B cell (primary cell): ENCODE measurements at regions not wholly inside any gene's neighbourhood (a gene's known extent, or its start where the extent isn't known, plus 50 kb on each side); places are given as distances from the start of the nearest gene placed in this dataset.

Experiments used
- ATAC-seq: fragments of 200-7000 bp; cut with Tn5 transposase; one replicate; pipeline ENCODE4 v1.10.0; 2021; ENCODE audit warnings: low read depth, mild to moderate bottlenecking, moderate number of reproducible peaks, moderate library complexity
- CTCF ChIA-PET: fragments of 350-600 bp; sonication (Branson Sonifier 250); formaldehyde crosslinking; loops from one replicate; lab custom pipeline; 2021; ENCODE audit warnings: antibody characterized with exemption, inconsistent platforms; lab: Charles Lee
- POLR2A ChIA-PET: fragments of 350-600 bp; sonication (Branson Sonifier 250); formaldehyde crosslinking; loops from one replicate; lab custom pipeline; 2021; ENCODE audit warnings: antibody characterized with exemption; lab: Charles Lee
- DNase-seq: peaks from one replicate; pipeline ENCODE4 v3.0.0; 2013
- H2AFZ ChIP-seq: 2 replicates; pipeline ENCODE4 v1.6.1; 2012; ENCODE audit warnings: mild to moderate bottlenecking, low read depth, low read length; ENCODE audit not compliant: insufficient read depth, poor library complexity, severe bottlenecking
- H3K27ac ChIP-seq, 2 donors: 1 replicate in 1 of 2; 2 replicates in 1 of 2; pipeline ENCODE4 v1.5.1; 2012 to 2013; ENCODE audit warnings: low read length in 2 of 2, mild to moderate bottlenecking in 2 of 2, moderate library complexity in 1 of 2
- H3K27me3 ChIP-seq, 4 experiments: fragments of 200-600 bp in 1 of 4; sonication (generic) in 1 of 4; replicated peaks in 1 of 4; 1 replicate in 2 of 4; 2 replicates in 2 of 4; pipeline versions ENCODE4 v1.6.1 to v1.7.0; 2013 to 2016; ENCODE audit warnings: low read length in 3 of 4, mild to moderate bottlenecking in 2 of 4, mixed read lengths in 1 of 4, moderate library complexity in 1 of 4; ENCODE audit not compliant: insufficient read depth in 4 of 4, control insufficient read depth in 3 of 4; ENCODE audit errors: control extremely low read depth in 1 of 4
- H3K36me3 ChIP-seq, 2 experiments: replicated peaks in 1 of 2; 1 replicate in 1 of 2; 2 replicates in 1 of 2; pipeline versions ENCODE4 v1.6.1 to v1.7.1; 2013; ENCODE audit warnings: low read length in 1 of 2; ENCODE audit not compliant: insufficient read depth in 2 of 2, control insufficient read depth in 1 of 2; ENCODE audit errors: control extremely low read depth in 1 of 2, extremely low read depth in 1 of 2
- H3K4me1 ChIP-seq, 2 donors: fragments of 200-600 bp in 1 of 2; sonication (generic) in 1 of 2; 1 replicate in 1 of 2; 2 replicates in 1 of 2; pipeline versions ENCODE4 v1.5.1 to v1.6.1; 2013 to 2017; ENCODE audit warnings: low read length in 2 of 2; ENCODE audit not compliant: control insufficient read depth in 2 of 2, insufficient read depth in 2 of 2
- H3K4me2 ChIP-seq: replicated peaks from 2 replicates; pipeline ENCODE3; 2012; ENCODE audit warnings: mild to moderate bottlenecking, low read depth, low read length; ENCODE audit not compliant: poor library complexity, severe bottlenecking
- H3K4me3 ChIP-seq, 5 experiments: fragments of 200-600 bp in 1 of 5; sonication (generic) in 1 of 5; 1 replicate in 3 of 5; 2 replicates in 2 of 5; pipeline versions ENCODE4 v1.5.1 to v1.7.0; 2011 to 2016; ENCODE audit warnings: low read length in 4 of 5, mild to moderate bottlenecking in 4 of 5, low read depth in 2 of 5, control low read depth in 1 of 5, moderate library complexity in 1 of 5; ENCODE audit not compliant: insufficient read depth in 1 of 5; ENCODE audit errors: control extremely low read depth in 1 of 5, extremely low read depth in 1 of 5
- H3K79me2 ChIP-seq: fragments of 200-600 bp; sonication (generic); one replicate; pipeline ENCODE4 v1.6.0; 2016; ENCODE audit warnings: low read length; ENCODE audit not compliant: control insufficient read depth, insufficient read depth
- H3K9ac ChIP-seq: fragments of 200-600 bp; sonication (generic); 2 replicates; pipeline ENCODE4 v1.6.1; 2017; ENCODE audit warnings: mild to moderate bottlenecking, low read length, moderate library complexity
- H3K9me3 ChIP-seq, 3 donors: one replicate each; pipeline versions ENCODE4 v1.6.1 to v1.7.1; 2013; ENCODE audit warnings: low read length in 2 of 3; ENCODE audit not compliant: control insufficient read depth in 2 of 3, insufficient read depth in 1 of 3; ENCODE audit errors: control extremely low read depth in 1 of 3
- H4K20me1 ChIP-seq: 2 replicates; pipeline ENCODE4 v1.6.0; 2012; ENCODE audit warnings: mild to moderate bottlenecking, low read length; ENCODE audit not compliant: insufficient read depth, control insufficient read depth, poor library complexity, severe bottlenecking
- H3K27ac Mint-ChIP-seq: one replicate; pipeline ENCODE4 v1.8.0; 2021; ENCODE audit warnings: mixed read lengths
- H3K27me3 Mint-ChIP-seq: one replicate; pipeline ENCODE4 v1.8.0; 2021; ENCODE audit warnings: mixed read lengths
- H3K4me1 Mint-ChIP-seq: one replicate; pipeline ENCODE4 v1.8.0; 2021; ENCODE audit warnings: mixed read lengths
- H3K4me3 Mint-ChIP-seq: one replicate; pipeline ENCODE4 v1.8.0; 2021; ENCODE audit warnings: mixed read lengths
- H3K9me3 Mint-ChIP-seq: one replicate; pipeline ENCODE4 v1.8.0; 2022; ENCODE audit warnings: mixed read lengths; ENCODE audit not compliant: insufficient read depth
- CTCF ChIP-seq: fragments of 200-600 bp; IDR thresholded peaks from one replicate; pipeline ENCODE4 v1.8.0; 2022; ENCODE audit warnings: antibody characterized with exemption, mild to moderate bottlenecking
- EZH2 ChIP-seq: IDR thresholded peaks from 2 replicates; pipeline ENCODE4 v1.6.1; 2012; ENCODE audit warnings: borderline replicate concordance, low read depth, mild to moderate bottlenecking, moderate library complexity, low read length; ENCODE audit not compliant: insufficient read depth, poor library complexity, severe bottlenecking
- WGBS: methylation state at CpG from one replicate; pipeline ENCODE4 v1.1.5; 2013; ENCODE audit warnings: missing lambda C conversion rate; ENCODE audit not compliant: insufficient coverage; 5-methylcytosine and 5-hydroxymethylcytosine counted together
- intact Hi-C: fragments of 100-400 bp; cut with micrococcal nuclease; formaldehyde crosslinking; loops from one replicate; pipeline ENCODE4 v1.10.0; 2022

DNA sequence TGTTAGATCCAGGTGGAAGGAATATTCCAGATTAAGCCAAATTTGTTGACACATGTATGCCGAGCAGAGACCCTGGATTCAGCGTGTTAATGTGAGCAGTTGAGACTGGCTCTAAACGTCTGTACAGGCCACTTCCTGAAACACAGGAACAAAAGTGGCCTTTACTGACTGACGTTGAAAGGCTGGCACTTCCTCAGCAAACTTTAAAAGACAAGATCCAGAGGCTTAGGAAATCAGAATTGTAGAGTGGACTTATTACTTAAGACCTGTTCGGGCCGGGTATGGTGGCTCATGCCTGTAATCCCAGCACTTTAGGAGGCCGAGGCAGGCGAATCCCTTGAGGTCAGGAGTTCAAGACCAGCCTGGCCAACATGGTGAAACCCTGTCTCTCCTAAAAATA lies 125.7 kb upstream of the ARID1B start:
- no peaks in the 10 kb centered on the region for H3K27me3 ChIP-seq
- no peaks in the 10 kb centered on the region for H3K79me2 ChIP-seq
- H3K4me2 ChIP-seq, result no peak overlapping the region
- H3K9me3 ChIP-seq, result peaks cover 0 to 5% (median 0%) of the 10 kb centered on the region in 3 donors
- 82% methylated on average over 6 of the region's 8 CpGs for WGBS
- no peak for ATAC-seq
- POLR2A ChIA-PET, result no interaction called here
- H4K20me1 ChIP-seq, result no peaks in the 10 kb centered on the region
- H3K4me1 ChIP-seq, result peaks cover 14 to 18% of the 10 kb centered on the region in 2 donors
- no peak overlapping the region for H3K4me3 ChIP-seq
- Mint-ChIP-seq H3K27ac (no peak overlapping the region), H3K4me1 (peaks cover 20% of the 10 kb centered on the region), H3K4me3 (no peak overlapping the region), H3K27me3 (peaks cover 6% of the 10 kb centered on the region), H3K9me3 (no peaks in the 10 kb centered on the region)
- no peak overlapping the region for H3K9ac ChIP-seq
- intact Hi-C loops, result no loop called here
- no peak overlapping the region for H2AFZ ChIP-seq
- H3K36me3 ChIP-seq, result no peaks in the 10 kb centered on the region
- H3K27ac ChIP-seq, result no peak overlapping the region
- no peak for DNase-seq
- TF ChIP-seq CTCF (no peak), EZH2 (no peak)
- CTCF ChIA-PET, result no interaction called here

- CTCF ChIA-PET, result no interaction called here
- Mint-ChIP-seq H3K9me3 (no peaks in the 10 kb centered on the region), H3K27me3 (peaks cover 9% of the 10 kb centered on the region), H3K27ac (no peak overlapping the region), H3K4me1 (peaks cover 23% of the 10 kb centered on the region), H3K4me3 (no peak overlapping the region)
- Histone ChIP-seq H3K4me3 (no peak overlapping the region), H3K9me3 (peaks cover 0 to 5% (median 0%) of the 10 kb centered on the region in 3 donors), H3K36me3 (no peaks in the 10 kb centered on the region), H3K79me2 (no peaks in the 10 kb centered on the region), H3K4me2 (no peak overlapping the region), H3K9ac (no peak overlapping the region), H4K20me1 (no peaks in the 10 kb centered on the region), H3K27me3 (no peaks in the 10 kb centered on the region), H3K27ac (no peak overlapping the region), H3K4me1 (peaks cover 14 to 18% of the 10 kb centered on the region in 2 donors), H2AFZ (no peak overlapping the region)
- ATAC-seq (no peak), DNase-seq (no peak)
- POLR2A ChIA-PET, result no interaction called here
- TF ChIP-seq EZH2, result no peak
- TF ChIP-seq CTCF, result no peak
- intact Hi-C loops, result no loop called here
- 96% methylated on average over 4 of the region's 4 CpGs for WGBS
These were observed 126.2 kb upstream of the ARID1B start for GRCh38 chr6:156650896-156651390.
